ENCODE measurements at regions not wholly inside any gene's neighbourhood (a gene's known extent, or its start where the extent isn't known, plus 50 kb on each side); places are given as distances from the start of the nearest gene placed in this dataset.

DNA sequence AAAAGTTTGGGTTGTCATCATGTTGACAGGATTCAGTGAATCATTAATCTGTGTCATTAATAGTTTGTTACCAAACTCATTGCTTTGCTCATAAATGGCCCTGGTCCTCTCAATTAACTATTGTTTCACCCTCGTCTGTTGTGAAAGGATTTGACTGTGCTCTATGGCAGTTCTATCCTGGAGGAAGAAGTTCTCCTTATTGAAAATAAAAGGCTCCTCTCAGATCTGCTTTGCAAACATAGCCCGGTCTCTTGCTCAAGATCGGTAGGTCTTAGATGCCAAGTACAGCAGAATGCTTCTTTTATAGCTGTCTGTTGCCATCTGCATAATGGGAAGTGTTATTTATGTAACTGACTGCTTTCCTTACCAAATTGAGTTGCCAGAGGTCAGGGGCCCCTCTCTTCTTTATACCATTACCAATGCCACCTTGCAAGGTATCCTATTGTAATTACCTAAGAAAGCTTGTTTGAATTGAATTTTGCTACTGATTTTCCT lies 146.5 kb downstream of the EBLN2 start:
- H3K4me3 Mint-ChIP-seq = no peak overlapping the region
- DNase-seq (no peak), ATAC-seq (no peak)
- Histone ChIP-seq H3K9me3 (ENCODE audit: control insufficient read depth in 2 of 3, low read length in 3 of 3) (no peaks in the 10 kb centered on the region), H3K27me3 (ENCODE audit: control insufficient read depth in 2 of 2, insufficient read depth in 2 of 2, low read length in 2 of 2) (no peaks in the 10 kb centered on the region), H3K36me3 (ENCODE audit: control insufficient read depth in 2 of 3, insufficient read depth in 3 of 3, low read length in 3 of 3) (no peaks in the 10 kb centered on the region), H3K27ac (ENCODE audit: low read depth, low read length) (no peak overlapping the region), H3K4me1 (ENCODE audit: control insufficient read depth in 2 of 2, insufficient read depth in 2 of 2, low read length in 2 of 2) (no peaks in the 10 kb centered on the region), H3K4me3 (ENCODE audit: low read length) (no peak overlapping the region)
- POLR2A ChIA-PET = no interaction called here
- CTCF ChIA-PET = no interaction called here
- peaks cover 0 to 5% (median 0%) of the 10 kb centered on the region in 11 donors for H3K9me3 Mint-ChIP-seq
- no peak overlapping the region for H3K27ac Mint-ChIP-seq
- peaks cover 0 to 22% (median 0%) of the 10 kb centered on the region in 5 donors for H3K27me3 Mint-ChIP-seq
- H3K4me1 Mint-ChIP-seq = no peaks in the 10 kb centered on the region
- no peaks in the 10 kb centered on the region for H3K36me3 Mint-ChIP-seq
- intact Hi-C loops (cut with micrococcal nuclease) = no loop called here

DNA sequence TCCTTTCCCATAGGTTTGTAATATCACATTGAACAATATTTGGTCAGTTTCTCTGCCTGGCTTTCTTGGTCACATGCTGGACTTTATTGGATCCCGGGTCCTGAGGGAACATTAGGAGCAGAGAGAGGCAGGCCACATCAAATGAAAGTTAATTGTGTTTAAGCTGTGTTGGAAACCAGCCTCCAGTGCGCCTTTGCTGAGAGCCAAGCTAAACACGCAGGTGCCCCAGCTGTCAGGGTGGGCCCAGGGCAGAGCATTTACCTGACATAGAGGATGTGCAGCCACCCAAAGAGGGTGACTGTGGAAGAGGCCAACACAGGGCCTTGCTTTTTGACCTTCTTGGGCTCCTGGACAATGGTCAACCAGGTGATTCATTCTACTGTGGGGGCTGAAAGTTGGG lies 149.3 kb downstream of the EBLN2 start:
- Histone ChIP-seq H3K36me3 (ENCODE audit: control insufficient read depth in 2 of 3, insufficient read depth in 3 of 3, low read length in 3 of 3) (no peaks in the 10 kb centered on the region), H3K4me1 (ENCODE audit: control insufficient read depth in 2 of 2, insufficient read depth in 2 of 2, low read length in 2 of 2) (no peaks in the 10 kb centered on the region), H3K4me3 (ENCODE audit: low read length) (no peak overlapping the region), H3K9me3 (ENCODE audit: control insufficient read depth in 2 of 3, low read length in 3 of 3) (no peaks in the 10 kb centered on the region), H3K27ac (ENCODE audit: low read depth, low read length) (no peak overlapping the region), H3K27me3 (ENCODE audit: control insufficient read depth in 2 of 2, insufficient read depth in 2 of 2, low read length in 2 of 2) (no peaks in the 10 kb centered on the region)
- ATAC-seq (no peak), DNase-seq (no peak)
- no peak overlapping the region for H3K4me3 Mint-ChIP-seq
- ChIA-PET POLR2A (interaction anchor here (0.7 kb wide), 1 partner anchor 90 kb away, joined by 3 read pairs; no protein-coding TSS in a partner anchor), CTCF (interaction anchor here (0.6 kb wide), 1 partner anchor 31 kb away, joined by 3 read pairs; no protein-coding TSS in a partner anchor)
- intact Hi-C loops (cut with micrococcal nuclease) = no loop called here
- H3K4me1 Mint-ChIP-seq = no peaks in the 10 kb centered on the region
- H3K9me3 Mint-ChIP-seq = peaks cover 0 to 10% (median 0%) of the 10 kb centered on the region in 11 donors
- H3K27me3 Mint-ChIP-seq = peaks cover 0 to 31% (median 0%) of the 10 kb centered on the region in 5 donors
- no peaks in the 10 kb centered on the region for H3K36me3 Mint-ChIP-seq
- no peak overlapping the region for H3K27ac Mint-ChIP-seq

DNA sequence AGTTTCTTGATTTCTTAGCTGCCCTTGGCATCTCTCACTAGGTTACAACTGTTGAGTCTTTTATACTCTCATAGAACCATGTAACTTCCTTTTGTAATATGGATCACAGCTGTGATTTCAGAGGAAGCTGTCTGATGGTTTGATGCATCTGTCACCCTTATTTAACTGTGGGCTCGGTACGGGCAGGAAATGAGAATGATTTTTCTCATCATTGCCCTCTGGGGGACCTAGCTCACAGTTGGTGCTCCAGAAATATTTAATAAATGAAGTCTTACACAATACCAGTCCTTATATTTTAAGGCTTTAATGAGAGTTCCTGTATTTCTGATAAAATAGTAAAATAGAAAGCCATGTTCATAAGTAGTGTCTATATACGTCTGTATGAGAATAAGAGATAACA lies 151.2 kb downstream of the EBLN2 start:
- ATAC-seq = no peak
- intact Hi-C loops (cut with micrococcal nuclease) = no loop called here
- Mint-ChIP-seq H3K4me1 (no peaks in the 10 kb centered on the region), H3K4me3 (no peak overlapping the region), H3K27me3 (peaks cover 0 to 38% (median 3%) of the 10 kb centered on the region in 5 donors), H3K27ac (no peak overlapping the region), H3K36me3 (no peaks in the 10 kb centered on the region), H3K9me3 (peaks cover 0 to 10% (median 0%) of the 10 kb centered on the region in 11 donors)
- POLR2A ChIA-PET = no interaction called here
- H3K4me3 ChIP-seq (ENCODE audit: low read length) = no peak overlapping the region
- H3K36me3 ChIP-seq (ENCODE audit: control insufficient read depth in 2 of 3, insufficient read depth in 3 of 3, low read length in 3 of 3) = no peaks in the 10 kb centered on the region
- no peaks in the 10 kb centered on the region for H3K4me1 ChIP-seq (ENCODE audit: control insufficient read depth in 2 of 2, insufficient read depth in 2 of 2, low read length in 2 of 2)
- H3K27me3 ChIP-seq (ENCODE audit: control insufficient read depth in 2 of 2, insufficient read depth in 2 of 2, low read length in 2 of 2) = no peaks in the 10 kb centered on the region
- H3K9me3 ChIP-seq (ENCODE audit: control insufficient read depth in 2 of 3, low read length in 3 of 3) = no peaks in the 10 kb centered on the region
- CTCF ChIA-PET = no interaction called here
- H3K27ac ChIP-seq (ENCODE audit: low read depth, low read length) = no peak overlapping the region
- no peak for DNase-seq

DNA sequence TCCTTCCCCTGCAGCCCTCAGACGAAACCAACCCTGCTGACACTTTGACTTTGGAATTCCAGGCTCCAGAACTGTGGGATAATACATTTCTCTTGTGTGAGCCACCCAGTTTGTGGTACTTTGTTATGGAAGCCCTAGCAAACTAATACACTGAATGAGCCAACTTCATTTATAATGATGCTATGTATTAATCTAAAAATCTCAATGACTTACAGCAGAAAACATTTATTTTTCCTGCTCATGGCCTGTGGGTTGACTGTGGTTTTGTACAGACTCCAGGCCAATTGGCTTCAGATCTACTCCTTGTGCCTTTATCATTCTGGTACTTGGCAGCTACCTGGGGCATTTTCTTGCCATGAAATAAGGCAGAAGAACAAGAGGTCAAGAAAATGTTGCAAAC lies 152.4 kb downstream of the EBLN2 start:
- no peak for ATAC-seq
- Histone ChIP-seq H3K36me3 (ENCODE audit: control insufficient read depth in 2 of 3, insufficient read depth in 3 of 3, low read length in 3 of 3) (no peaks in the 10 kb centered on the region), H3K4me3 (ENCODE audit: low read length) (no peak overlapping the region), H3K27me3 (ENCODE audit: control insufficient read depth in 2 of 2, insufficient read depth in 2 of 2, low read length in 2 of 2) (no peaks in the 10 kb centered on the region), H3K4me1 (ENCODE audit: control insufficient read depth in 2 of 2, insufficient read depth in 2 of 2, low read length in 2 of 2) (no peaks in the 10 kb centered on the region), H3K27ac (ENCODE audit: low read depth, low read length) (no peak overlapping the region), H3K9me3 (ENCODE audit: control insufficient read depth in 2 of 3, low read length in 3 of 3) (no peaks in the 10 kb centered on the region)
- ChIA-PET CTCF (no interaction called here), POLR2A (no interaction called here)
- Mint-ChIP-seq H3K4me3 (no peak overlapping the region), H3K36me3 (no peaks in the 10 kb centered on the region), H3K27ac (no peak overlapping the region), H3K9me3 (peaks cover 0 to 10% (median 0%) of the 10 kb centered on the region in 11 donors), H3K27me3 (peaks cover 0 to 38% (median 3%) of the 10 kb centered on the region in 5 donors), H3K4me1 (no peaks in the 10 kb centered on the region)
- intact Hi-C loops (cut with micrococcal nuclease) = no loop called here
- DNase-seq = no peak

DNA sequence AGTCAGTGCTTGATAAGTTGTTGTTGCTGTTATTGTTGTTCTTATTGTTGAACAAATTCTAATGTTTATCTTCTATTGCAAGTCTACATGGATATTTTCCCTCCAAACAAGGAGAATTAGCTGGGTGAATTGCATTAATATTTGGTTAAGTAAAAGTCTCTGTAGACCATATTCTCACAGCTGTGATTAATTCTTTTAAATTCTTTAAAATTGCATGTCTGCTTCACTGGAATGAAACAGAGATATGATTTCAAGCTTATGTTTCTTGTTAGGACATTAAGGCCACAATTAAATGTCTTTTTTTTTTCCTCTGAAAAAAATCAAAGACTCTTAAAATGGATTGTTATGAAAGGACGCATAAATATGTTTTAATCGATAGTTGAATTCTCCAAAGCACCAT lies 153.4 kb downstream of the EBLN2 start:
- no peaks in the 10 kb centered on the region for H3K36me3 ChIP-seq (ENCODE audit: control insufficient read depth in 2 of 3, insufficient read depth in 3 of 3, low read length in 3 of 3)
- ChIA-PET POLR2A (no interaction called here), CTCF (no interaction called here)
- no peaks in the 10 kb centered on the region for H3K27me3 ChIP-seq (ENCODE audit: control insufficient read depth in 2 of 2, insufficient read depth in 2 of 2, low read length in 2 of 2)
- intact Hi-C loops (cut with micrococcal nuclease) = no loop called here
- ATAC-seq (no peak), DNase-seq (no peak)
- Mint-ChIP-seq H3K4me3 (no peak overlapping the region), H3K27me3 (peaks cover 0 to 38% (median 3%) of the 10 kb centered on the region in 5 donors), H3K27ac (no peak overlapping the region), H3K9me3 (peaks cover 0 to 10% (median 0%) of the 10 kb centered on the region in 11 donors), H3K36me3 (no peaks in the 10 kb centered on the region), H3K4me1 (no peaks in the 10 kb centered on the region)
- H3K4me3 ChIP-seq (ENCODE audit: low read length) = no peak overlapping the region
- no peaks in the 10 kb centered on the region for H3K9me3 ChIP-seq (ENCODE audit: control insufficient read depth in 2 of 3, low read length in 3 of 3)
- no peaks in the 10 kb centered on the region for H3K4me1 ChIP-seq (ENCODE audit: control insufficient read depth in 2 of 2, insufficient read depth in 2 of 2, low read length in 2 of 2)
- no peak overlapping the region for H3K27ac ChIP-seq (ENCODE audit: low read depth, low read length)

DNA sequence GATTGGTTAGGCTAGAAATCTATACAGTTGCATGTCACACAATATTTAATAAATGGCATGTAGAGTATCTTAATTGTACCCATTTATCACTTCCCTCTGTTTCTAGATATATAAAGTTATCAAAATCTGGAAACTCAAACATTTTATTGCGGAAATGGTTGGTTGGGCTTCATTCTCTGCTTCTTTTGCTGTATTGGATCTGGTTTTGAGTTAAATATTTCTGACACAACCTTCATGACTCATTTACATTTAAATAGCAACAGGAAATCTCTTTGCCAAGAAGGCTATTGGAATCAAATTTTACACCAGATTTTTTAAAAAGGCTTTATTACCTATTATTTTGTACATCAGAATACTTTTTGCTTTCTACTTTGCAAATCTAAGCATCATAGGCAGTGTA lies 153.8 kb downstream of the EBLN2 start:
- Mint-ChIP-seq H3K4me1 (peaks cover 0 to under 1% (median 0%) of the 10 kb centered on the region in 7 donors), H3K9me3 (peaks cover 0 to 10% (median 0%) of the 10 kb centered on the region in 11 donors), H3K36me3 (no peaks in the 10 kb centered on the region), H3K27ac (no peak overlapping the region), H3K4me3 (no peak overlapping the region), H3K27me3 (peaks cover 0 to 38% (median 7%) of the 10 kb centered on the region in 5 donors)
- Histone ChIP-seq H3K27me3 (ENCODE audit: control insufficient read depth in 2 of 2, insufficient read depth in 2 of 2, low read length in 2 of 2) (no peaks in the 10 kb centered on the region), H3K27ac (ENCODE audit: low read depth, low read length) (no peak overlapping the region), H3K36me3 (ENCODE audit: control insufficient read depth in 2 of 3, insufficient read depth in 3 of 3, low read length in 3 of 3) (no peaks in the 10 kb centered on the region), H3K4me1 (ENCODE audit: control insufficient read depth in 2 of 2, insufficient read depth in 2 of 2, low read length in 2 of 2) (no peaks in the 10 kb centered on the region), H3K9me3 (ENCODE audit: control insufficient read depth in 2 of 3, low read length in 3 of 3) (no peaks in the 10 kb centered on the region), H3K4me3 (ENCODE audit: low read length) (no peak overlapping the region)
- ChIA-PET CTCF (no interaction called here), POLR2A (no interaction called here)
- intact Hi-C loops (cut with micrococcal nuclease) = no loop called here
- ATAC-seq = no peak
- DNase-seq = no peak

DNA sequence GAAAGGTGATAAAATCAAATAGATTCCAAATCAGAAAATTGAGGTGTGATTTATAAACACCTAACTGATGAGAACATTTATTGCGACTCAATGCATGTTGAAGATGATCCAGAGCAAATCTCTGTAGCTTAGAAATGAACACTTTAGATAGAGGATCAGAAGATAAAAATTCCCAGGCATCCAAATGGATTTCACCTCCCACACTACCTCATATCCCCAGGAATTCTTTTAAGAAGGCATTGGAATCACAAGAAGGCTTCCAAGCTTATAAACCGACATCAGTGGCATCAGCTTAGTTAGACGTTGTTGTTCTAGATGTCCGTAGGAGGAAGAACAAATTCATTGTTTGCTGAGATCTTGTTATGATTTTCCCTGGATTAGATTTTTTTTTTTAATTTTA lies 154.4 kb downstream of the EBLN2 start:
- Mint-ChIP-seq H3K4me3 (no peak overlapping the region), H3K9me3 (peaks cover 0 to 10% (median 0%) of the 10 kb centered on the region in 11 donors), H3K27me3 (peaks cover 0 to 34% (median 7%) of the 10 kb centered on the region in 5 donors), H3K4me1 (peaks cover 0 to 1% (median 0%) of the 10 kb centered on the region in 7 donors), H3K27ac (no peak overlapping the region), H3K36me3 (no peaks in the 10 kb centered on the region)
- DNase-seq (no peak), ATAC-seq (no peak)
- Histone ChIP-seq H3K27me3 (ENCODE audit: control insufficient read depth in 2 of 2, insufficient read depth in 2 of 2, low read length in 2 of 2) (no peaks in the 10 kb centered on the region), H3K4me1 (ENCODE audit: control insufficient read depth in 2 of 2, insufficient read depth in 2 of 2, low read length in 2 of 2) (no peaks in the 10 kb centered on the region), H3K4me3 (ENCODE audit: low read length) (no peak overlapping the region), H3K27ac (ENCODE audit: low read depth, low read length) (no peak overlapping the region), H3K36me3 (ENCODE audit: control insufficient read depth in 2 of 3, insufficient read depth in 3 of 3, low read length in 3 of 3) (no peaks in the 10 kb centered on the region), H3K9me3 (ENCODE audit: control insufficient read depth in 2 of 3, low read length in 3 of 3) (no peaks in the 10 kb centered on the region)
- ChIA-PET CTCF (no interaction called here), POLR2A (interaction anchor here (0.6 kb wide), 1 partner anchor 11 kb away, joined by 4 read pairs; no protein-coding TSS in a partner anchor)
- intact Hi-C loops (cut with micrococcal nuclease) = no loop called here

Data from naive thymus-derived CD4-positive, alpha-beta T cell (primary cell).